ENCODE measurements at regions not wholly inside any gene's neighbourhood (a gene's known extent, or its start where the extent isn't known, plus 50 kb on each side); places are given as distances from the start of the nearest gene placed in this dataset.
"Not testable (repeated sequence)": the region's sequence is repeated elsewhere in the genome, so short reads cannot be mapped to it uniquely, and the experiment has no call there.

DNA sequence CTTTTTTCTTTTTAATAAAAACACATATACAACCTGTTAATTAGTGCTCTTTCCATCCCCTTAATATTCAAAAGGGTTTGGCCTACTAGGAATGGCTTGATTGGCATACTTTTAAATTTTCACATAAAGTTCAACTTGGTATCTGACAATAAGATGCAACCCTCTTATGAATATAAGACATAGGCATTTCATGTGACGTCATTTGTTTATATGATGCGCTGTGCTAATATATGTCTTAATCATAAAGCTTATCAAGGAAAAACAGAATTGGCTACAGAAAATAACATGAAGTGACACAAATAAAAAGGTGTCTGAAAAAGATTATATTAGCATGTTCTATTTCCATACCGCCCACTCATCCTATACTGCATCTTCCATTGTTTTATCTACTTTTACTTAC lies 1642.4 kb downstream of the EFNA5 start:
- DNase-seq (ENCODE audit: low spot score), result no peak
- H3K27ac ChIP-seq, result no peak overlapping the region
- TF ChIP-seq, protein P1, sequence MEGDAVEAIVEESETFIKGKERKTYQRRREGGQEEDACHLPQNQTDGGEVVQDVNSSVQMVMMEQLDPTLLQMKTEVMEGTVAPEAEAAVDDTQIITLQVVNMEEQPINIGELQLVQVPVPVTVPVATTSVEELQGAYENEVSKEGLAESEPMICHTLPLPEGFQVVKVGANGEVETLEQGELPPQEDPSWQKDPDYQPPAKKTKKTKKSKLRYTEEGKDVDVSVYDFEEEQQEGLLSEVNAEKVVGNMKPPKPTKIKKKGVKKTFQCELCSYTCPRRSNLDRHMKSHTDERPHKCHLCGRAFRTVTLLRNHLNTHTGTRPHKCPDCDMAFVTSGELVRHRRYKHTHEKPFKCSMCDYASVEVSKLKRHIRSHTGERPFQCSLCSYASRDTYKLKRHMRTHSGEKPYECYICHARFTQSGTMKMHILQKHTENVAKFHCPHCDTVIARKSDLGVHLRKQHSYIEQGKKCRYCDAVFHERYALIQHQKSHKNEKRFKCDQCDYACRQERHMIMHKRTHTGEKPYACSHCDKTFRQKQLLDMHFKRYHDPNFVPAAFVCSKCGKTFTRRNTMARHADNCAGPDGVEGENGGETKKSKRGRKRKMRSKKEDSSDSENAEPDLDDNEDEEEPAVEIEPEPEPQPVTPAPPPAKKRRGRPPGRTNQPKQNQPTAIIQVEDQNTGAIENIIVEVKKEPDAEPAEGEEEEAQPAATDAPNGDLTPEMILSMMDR (IDR thresholded peaks at IDR 0.05), result no peak
- no peak overlapping the region for H3K4me3 ChIP-seq

DNA sequence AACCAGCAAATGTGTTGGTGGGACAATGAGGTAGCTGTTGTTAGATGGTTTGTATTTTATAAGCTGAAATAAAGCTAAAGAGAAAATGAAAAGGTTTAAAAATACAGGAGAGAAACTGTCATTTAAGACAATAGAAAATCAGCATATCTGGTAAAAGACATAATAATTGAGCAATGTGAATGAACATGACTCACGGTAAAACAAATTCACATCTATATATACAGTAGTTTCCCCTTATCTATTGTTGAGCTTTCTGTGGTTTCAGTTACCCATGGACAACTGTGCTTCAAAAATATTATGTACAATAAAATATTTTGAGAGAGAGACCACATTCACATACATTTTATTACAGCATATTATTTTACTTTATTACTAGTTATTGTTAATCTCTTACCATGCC lies 1649.8 kb downstream of the EFNA5 start:
- TF ChIP-seq, protein P1 (IDR thresholded peaks at IDR 0.05), result no peak
- Histone ChIP-seq H3K4me3 (no peak overlapping the region), H3K27ac (no peak overlapping the region)
- DNase-seq (ENCODE audit: low spot score), result no peak

- no peak for DNase-seq (ENCODE audit: low spot score)
- Histone ChIP-seq H3K4me3 (no peak overlapping the region), H3K27ac (no peak overlapping the region)
- TF ChIP-seq, protein P1 (IDR thresholded peaks at IDR 0.05), result no peak
Observed at GRCh38 chr5:106019261-106019660, 1651.5 kb downstream of the EFNA5 start.

DNA sequence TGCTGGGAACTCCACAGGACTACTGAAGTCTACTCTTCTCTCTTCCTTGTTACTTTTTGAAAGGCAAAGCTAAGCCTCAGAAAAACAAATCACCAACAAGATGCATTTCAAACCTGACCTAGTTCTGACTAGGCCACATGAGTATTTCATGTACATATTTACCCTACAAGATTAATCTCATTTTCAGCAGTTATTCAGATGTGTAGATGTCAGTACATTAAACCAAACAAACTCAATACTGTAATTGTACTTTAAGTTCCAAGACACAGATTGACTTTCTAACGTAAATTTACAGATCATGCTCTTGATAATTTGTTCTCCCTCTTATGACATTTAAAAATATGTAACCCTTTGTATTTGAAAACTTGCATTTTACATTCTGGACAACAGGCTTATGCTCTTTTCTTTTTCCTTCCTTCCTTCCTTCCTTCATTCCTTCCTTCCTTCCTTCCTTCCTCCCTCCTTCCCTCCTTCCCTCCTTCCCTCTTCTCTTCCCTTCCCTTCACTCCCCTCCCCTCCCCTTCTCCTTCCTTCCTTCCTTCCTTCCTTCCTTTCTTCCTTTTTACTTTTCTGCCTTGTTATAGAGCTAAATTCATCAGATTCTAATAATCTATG lies 1653.4 kb downstream of the EFNA5 start:
- DNase-seq (ENCODE audit: low spot score), result no peak
- TF ChIP-seq, protein P1 (IDR thresholded peaks at IDR 0.05), result no peak
- H3K27ac ChIP-seq, result no peak overlapping the region
- no peak overlapping the region for H3K4me3 ChIP-seq

GRCh38 chr5:106014262-106014661 lies 1656.5 kb downstream of the EFNA5 start:
- Histone ChIP-seq H3K4me3 (no peak overlapping the region), H3K27ac (no peak overlapping the region)
- no peak for DNase-seq (ENCODE audit: low spot score)
- TF ChIP-seq, protein P1 (IDR thresholded peaks at IDR 0.05), result no peak

GRCh38 chr5:106006242-106006641 lies 1664.5 kb downstream of the EFNA5 start:
- no peak overlapping the region for H3K27ac ChIP-seq
- H3K4me3 ChIP-seq, result no peak overlapping the region
- DNase-seq (ENCODE audit: low spot score), result no peak
- TF ChIP-seq, protein P1 (IDR thresholded peaks at IDR 0.05), result no peak

DNA sequence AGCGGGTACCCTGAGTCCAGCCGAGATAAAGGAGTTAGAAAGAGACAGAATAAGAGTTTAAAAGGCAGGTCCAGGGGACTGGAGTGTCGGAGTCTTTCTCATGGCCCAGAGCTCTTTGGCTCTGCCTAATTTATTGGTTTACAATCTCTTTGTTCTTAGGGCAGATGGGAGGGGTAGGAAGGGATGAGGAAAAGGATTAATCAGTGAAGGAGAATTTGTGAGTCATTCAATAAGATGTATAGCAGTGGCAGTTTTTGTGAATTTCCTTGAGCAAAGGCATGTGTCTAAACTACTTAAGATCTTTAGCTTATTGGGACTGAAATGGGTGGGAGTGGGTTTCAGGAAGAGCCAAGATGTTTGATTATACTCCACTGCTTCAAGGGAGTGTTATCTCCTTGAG lies 1671.7 kb downstream of the EFNA5 start:
- not testable (repeated sequence) for H3K27ac ChIP-seq; H3K4me3 ChIP-seq; DNase-seq (ENCODE audit: low spot score)
